ENCODE measurements at regions not wholly inside any gene's neighbourhood (a gene's known extent, or its start where the extent isn't known, plus 50 kb on each side); places are given as distances from the start of the nearest gene placed in this dataset.

DNA sequence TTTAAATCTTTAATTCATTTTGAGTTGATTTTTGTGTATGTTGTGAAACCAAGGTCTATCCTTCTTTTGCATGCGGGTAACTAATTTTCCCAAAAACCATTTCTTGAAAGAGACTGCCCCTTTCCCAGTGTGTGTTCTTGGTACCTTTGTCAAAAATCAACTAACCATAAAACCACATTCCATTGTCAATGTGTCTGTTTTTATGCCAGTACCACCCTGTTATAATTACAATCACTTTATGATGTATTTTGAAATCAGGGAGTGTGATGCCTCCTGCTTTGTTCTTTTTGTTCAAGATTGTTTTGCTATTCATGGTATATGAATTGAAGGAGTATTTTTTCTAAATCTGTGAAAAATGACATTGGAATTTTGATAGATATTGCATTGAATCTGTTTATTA is 689.6 kb downstream of the TSN start:
- no peak overlapping the region for H3K27ac ChIP-seq (ENCODE audit: extremely low read depth, low read depth, low read length)
- FAIRE-seq = no peak
- no peaks in the 10 kb centered on the region for H3K79me2 ChIP-seq (ENCODE audit: control insufficient read depth, insufficient read depth, low read length)
- ChIA-PET POLR2A (no interaction called here), CTCF (ENCODE audit: low intra/inter-chr PET ratio) (no interaction called here)
- intact Hi-C loops (cut with micrococcal nuclease) (no loop called here), in situ Hi-C loops (cut with MboI) (no loop called here)
- no peaks in the 10 kb centered on the region for H3K4me1 ChIP-seq (replicated peaks in 1 of 2; ENCODE audit: control insufficient read depth in 2 of 2, insufficient read depth in 2 of 2, low read length in 2 of 2)
- no TSS peak for BruUV-seq (replicated peaks)
- no peaks in the 10 kb centered on the region for H3K27me3 ChIP-seq (ENCODE audit: control insufficient read depth in 2 of 2, insufficient read depth in 2 of 2, low read length in 2 of 2)
- no peak overlapping the region for H2AFZ ChIP-seq (ENCODE audit: low read depth, low read length)
- WGBS (ENCODE audit: insufficient coverage, low coverage, missing lambda C conversion rate) = 5% methylated on average over 1 of the region's 1 CpG
- no peak for DNase-seq (ENCODE audit: extremely low read depth in 1 of 4, low spot score in 3 of 4)
- no peaks in the 10 kb centered on the region for H4K20me1 ChIP-seq (replicated peaks; ENCODE audit: control insufficient read depth, insufficient read depth, low read length)
- H3K9me1 ChIP-seq (ENCODE audit: control insufficient read depth, insufficient read depth, low read length) = no peaks in the 10 kb centered on the region
- no peaks in the 10 kb centered on the region for H3K36me3 ChIP-seq (ENCODE audit: control insufficient read depth, insufficient read depth, low read length)
- H3K9ac ChIP-seq (ENCODE audit: insufficient read depth in 1 of 2, low read depth in 2 of 2, low read length in 2 of 2) = no peak overlapping the region
- H3K4me2 ChIP-seq (ENCODE audit: insufficient read depth, low read length) = no peak overlapping the region
- no peaks in the 10 kb centered on the region for H3K9me3 ChIP-seq (replicated peaks; ENCODE audit: control insufficient read depth, insufficient read depth, low read depth, low read length)
- no peak overlapping the region for H3K4me3 ChIP-seq
- no peak for ATAC-seq
- TF ChIP-seq ATF1 (CRISPR knock-in tag; IDR thresholded peaks at IDR 0.05) (no peak), ATF1 (tag; IDR thresholded peaks at IDR 0.05) (no peak), PRPF4 (IDR thresholded peaks at IDR 0.05; ENCODE audit: insufficient read depth, low read depth, low read length, poor library complexity, severe bottlenecking) (no peak), FOXK2 (conservative IDR thresholded peaks at IDR 0.05 in 1 of 2, IDR thresholded peaks at IDR 0.05 in 1 of 2; ENCODE audit: low read depth in 2 of 2) (no peak), SRF (CRISPR knock-in tag; IDR thresholded peaks at IDR 0.05) (no peak), ZNF778 (CRISPR knock-in tag; IDR thresholded peaks at IDR 0.05) (no peak), RBM39 (optimal IDR thresholded peaks at IDR 0.05; ENCODE audit: low read depth, low read length) (no peak), POLR2AphosphoS2 (IDR thresholded peaks at IDR 0.05; ENCODE audit: low read length) (no peak)
- TF ChIP-seq, protein P1, sequence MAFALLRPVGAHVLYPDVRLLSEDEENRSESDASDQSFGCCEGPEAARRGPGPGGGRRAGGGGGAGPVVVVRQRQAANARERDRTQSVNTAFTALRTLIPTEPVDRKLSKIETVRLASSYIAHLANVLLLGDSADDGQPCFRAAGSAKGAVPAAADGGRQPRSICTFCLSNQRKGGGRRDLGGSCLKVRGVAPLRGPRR (CRISPR knock-in tag; IDR thresholded peaks at IDR 0.05) = no peak
- TF ChIP-seq, protein P2, sequence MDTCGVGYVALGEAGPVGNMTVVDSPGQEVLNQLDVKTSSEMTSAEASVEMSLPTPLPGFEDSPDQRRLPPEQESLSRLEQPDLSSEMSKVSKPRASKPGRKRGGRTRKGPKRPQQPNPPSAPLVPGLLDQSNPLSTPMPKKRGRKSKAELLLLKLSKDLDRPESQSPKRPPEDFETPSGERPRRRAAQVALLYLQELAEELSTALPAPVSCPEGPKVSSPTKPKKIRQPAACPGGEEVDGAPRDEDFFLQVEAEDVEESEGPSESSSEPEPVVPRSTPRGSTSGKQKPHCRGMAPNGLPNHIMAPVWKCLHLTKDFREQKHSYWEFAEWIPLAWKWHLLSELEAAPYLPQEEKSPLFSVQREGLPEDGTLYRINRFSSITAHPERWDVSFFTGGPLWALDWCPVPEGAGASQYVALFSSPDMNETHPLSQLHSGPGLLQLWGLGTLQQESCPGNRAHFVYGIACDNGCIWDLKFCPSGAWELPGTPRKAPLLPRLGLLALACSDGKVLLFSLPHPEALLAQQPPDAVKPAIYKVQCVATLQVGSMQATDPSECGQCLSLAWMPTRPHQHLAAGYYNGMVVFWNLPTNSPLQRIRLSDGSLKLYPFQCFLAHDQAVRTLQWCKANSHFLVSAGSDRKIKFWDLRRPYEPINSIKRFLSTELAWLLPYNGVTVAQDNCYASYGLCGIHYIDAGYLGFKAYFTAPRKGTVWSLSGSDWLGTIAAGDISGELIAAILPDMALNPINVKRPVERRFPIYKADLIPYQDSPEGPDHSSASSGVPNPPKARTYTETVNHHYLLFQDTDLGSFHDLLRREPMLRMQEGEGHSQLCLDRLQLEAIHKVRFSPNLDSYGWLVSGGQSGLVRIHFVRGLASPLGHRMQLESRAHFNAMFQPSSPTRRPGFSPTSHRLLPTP (IDR thresholded peaks at IDR 0.05; ENCODE audit: borderline replicate concordance, extremely low read depth, insufficient read length) = no peak
- TF ChIP-seq, protein P3, sequence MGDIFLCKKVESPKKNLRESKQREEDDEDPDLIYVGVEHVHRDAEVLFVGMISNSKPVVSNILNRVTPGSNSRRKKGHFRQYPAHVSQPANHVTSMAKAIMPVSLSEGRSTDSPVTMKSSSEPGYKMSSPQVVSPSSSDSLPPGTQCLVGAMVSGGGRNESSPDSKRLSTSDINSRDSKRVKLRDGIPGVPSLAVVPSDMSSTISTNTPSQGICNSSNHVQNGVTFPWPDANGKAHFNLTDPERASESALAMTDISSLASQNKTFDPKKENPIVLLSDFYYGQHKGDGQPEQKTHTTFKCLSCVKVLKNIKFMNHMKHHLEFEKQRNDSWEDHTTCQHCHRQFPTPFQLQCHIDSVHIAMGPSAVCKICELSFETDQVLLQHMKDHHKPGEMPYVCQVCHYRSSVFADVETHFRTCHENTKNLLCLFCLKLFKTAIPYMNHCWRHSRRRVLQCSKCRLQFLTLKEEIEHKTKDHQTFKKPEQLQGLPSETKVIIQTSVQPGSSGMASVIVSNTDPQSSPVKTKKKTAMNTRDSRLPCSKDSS (IDR thresholded peaks at IDR 0.05; ENCODE audit: low read depth, partially characterized antibody) = no peak
- TF ChIP-seq, protein P4, sequence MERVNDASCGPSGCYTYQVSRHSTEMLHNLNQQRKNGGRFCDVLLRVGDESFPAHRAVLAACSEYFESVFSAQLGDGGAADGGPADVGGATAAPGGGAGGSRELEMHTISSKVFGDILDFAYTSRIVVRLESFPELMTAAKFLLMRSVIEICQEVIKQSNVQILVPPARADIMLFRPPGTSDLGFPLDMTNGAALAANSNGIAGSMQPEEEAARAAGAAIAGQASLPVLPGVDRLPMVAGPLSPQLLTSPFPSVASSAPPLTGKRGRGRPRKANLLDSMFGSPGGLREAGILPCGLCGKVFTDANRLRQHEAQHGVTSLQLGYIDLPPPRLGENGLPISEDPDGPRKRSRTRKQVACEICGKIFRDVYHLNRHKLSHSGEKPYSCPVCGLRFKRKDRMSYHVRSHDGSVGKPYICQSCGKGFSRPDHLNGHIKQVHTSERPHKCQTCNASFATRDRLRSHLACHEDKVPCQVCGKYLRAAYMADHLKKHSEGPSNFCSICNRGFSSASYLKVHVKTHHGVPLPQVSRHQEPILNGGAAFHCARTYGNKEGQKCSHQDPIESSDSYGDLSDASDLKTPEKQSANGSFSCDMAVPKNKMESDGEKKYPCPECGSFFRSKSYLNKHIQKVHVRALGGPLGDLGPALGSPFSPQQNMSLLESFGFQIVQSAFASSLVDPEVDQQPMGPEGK (CRISPR knock-in tag; IDR thresholded peaks at IDR 0.05; ENCODE audit: borderline replicate concordance) = no peak
